LNCaP clone FGC (cell line): ENCODE measurements at regions not wholly inside any gene's neighbourhood (a gene's known extent, or its start where the extent isn't known, plus 50 kb on each side); places are given as distances from the start of the nearest gene placed in this dataset.
A peak's percentile ranks its signal among the peaks of the same experiment; 100 is the strongest.

Experiments
- DNase-seq: peaks from one replicate; pipeline ENCODE4 v3.0.0-alpha.2; 2011; ENCODE audit warnings: low read depth
- H3K4me3 ChIP-seq: 2 replicates; pipeline ENCODE4 v1.5.1; 2011; ENCODE audit warnings: mild to moderate bottlenecking, low read depth, low read length, control low read depth
- TF ChIP-seq, protein P1 (sequence below): IDR thresholded peaks from 2 replicates; pipeline ENCODE4 v1.5.1; 2012; ENCODE audit warnings: mild to moderate bottlenecking; ENCODE audit not compliant: control insufficient read depth, insufficient read depth; ENCODE audit errors: extremely low read depth

DNA sequence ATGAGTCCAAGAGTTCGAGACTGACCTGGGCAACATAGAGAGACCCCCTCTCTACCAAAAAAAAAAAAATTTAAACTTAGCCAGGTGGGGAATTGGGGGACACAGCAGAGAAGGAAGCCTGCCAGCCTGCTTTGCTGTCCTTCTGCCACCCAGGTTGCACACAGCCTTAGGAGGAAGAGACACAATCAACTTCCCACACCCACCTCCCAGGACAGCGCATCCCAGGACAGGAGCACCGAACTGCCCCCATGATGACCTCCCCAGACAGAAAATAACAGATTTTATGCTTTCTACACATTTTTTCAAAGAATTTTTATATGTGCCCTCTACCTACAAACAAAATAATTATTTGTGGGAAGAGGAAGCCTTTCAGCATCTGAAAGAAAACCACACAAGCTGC, 126.0 kb upstream of the ZNF507 start:
- no peak for DNase-seq
- no peak overlapping the region for H3K4me3 ChIP-seq
- TF ChIP-seq, protein P1, sequence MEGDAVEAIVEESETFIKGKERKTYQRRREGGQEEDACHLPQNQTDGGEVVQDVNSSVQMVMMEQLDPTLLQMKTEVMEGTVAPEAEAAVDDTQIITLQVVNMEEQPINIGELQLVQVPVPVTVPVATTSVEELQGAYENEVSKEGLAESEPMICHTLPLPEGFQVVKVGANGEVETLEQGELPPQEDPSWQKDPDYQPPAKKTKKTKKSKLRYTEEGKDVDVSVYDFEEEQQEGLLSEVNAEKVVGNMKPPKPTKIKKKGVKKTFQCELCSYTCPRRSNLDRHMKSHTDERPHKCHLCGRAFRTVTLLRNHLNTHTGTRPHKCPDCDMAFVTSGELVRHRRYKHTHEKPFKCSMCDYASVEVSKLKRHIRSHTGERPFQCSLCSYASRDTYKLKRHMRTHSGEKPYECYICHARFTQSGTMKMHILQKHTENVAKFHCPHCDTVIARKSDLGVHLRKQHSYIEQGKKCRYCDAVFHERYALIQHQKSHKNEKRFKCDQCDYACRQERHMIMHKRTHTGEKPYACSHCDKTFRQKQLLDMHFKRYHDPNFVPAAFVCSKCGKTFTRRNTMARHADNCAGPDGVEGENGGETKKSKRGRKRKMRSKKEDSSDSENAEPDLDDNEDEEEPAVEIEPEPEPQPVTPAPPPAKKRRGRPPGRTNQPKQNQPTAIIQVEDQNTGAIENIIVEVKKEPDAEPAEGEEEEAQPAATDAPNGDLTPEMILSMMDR = no peak

DNA sequence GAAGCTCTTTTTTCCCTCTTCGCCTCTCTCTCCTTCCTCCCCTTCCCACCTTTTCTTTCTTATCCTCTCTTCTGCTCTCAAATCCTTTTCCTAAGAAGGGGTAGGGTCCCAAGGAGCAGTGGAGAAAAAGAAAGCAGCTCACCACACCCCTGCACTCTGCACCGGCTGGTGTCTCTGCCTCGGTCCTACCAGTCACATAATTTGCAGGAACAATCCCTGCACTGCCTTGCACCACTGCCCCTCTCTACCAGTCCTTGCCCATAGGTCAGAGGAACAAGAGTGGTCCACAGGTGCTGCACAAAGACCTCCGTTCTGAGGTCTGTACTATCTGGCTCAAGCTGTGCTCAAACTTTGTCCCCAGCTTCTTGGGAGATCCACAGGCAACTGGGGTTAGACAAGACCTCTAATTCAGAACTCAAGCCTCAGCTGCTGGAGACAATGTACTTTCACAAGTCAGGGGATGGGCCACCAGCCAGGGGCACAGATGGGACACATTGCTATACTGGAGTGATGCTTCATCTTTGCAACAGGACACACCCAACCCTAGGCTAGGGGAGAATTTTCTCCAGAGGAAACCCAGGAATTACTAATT, 125.4 kb upstream of the ZNF507 start:
- TF ChIP-seq, protein P1 = no peak
- no peak overlapping the region for H3K4me3 ChIP-seq
- DNase-seq = no peak

DNA sequence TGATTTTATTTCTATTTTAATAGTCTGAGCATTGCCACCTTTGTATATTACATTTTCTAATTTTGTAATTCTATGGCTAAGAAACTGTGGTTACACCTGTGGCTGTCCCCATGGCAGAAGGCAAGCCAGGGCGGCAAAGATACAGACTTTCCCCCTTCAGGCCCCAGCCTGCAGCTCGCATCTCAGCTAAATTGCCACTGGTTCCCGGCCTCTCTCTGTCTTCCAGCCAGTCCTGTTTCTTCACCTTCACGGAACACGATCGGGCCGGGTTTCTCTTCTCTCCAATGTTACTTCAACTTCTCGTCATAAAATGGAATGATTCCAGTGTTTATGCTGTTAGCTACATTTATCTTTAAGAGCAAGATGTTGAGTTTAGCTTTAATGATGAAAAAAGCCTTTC, 124.5 kb upstream of the ZNF507 start:
- no peak for DNase-seq
- no peak overlapping the region for H3K4me3 ChIP-seq
- TF ChIP-seq, protein P1 = no peak

DNA sequence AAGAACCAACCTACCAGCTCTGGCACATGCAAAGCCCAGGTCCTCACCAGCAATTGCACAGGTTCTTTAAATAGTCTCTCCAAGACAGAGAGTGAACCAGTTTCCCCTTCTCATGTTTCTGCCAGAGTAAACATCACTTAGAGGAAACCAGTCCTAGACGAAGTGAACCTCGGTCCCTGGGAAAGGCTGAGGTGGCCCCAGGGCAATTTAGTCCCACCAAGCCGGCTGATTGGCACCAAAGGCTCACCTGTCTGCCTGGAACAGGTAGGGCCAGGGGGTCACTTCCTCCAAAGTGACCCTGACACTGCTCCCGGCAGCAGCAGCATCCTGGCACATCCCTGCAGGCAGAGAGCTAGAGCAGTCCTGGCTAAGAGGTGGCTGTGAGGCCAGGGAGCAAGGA, 122.9 kb upstream of the ZNF507 start:
- TF ChIP-seq, protein P1 = no peak
- H3K4me3 ChIP-seq = no peak overlapping the region
- peak; percentile 7 for DNase-seq

DNA sequence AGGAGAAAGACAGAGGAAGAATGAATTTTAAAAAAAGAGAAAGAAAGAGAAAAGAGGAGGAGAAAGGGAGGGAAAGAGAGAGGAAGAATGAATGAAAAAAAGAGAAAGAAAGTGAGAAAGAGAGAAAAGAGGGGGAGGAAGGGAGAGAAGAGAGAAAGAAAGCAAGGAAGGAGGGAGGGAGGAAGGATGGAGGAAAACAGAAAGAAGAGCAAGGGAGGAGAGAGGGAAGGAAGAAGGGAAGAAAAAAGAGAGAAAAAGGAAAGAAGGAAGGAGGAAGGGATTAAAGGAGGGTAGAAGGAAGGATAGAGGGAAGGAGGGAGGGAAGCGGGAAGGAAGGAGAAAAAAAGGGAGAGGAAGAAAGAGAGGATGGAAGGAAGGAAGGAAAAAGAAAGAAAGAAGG, 122.3 kb upstream of the ZNF507 start:
- TF ChIP-seq, protein P1 = no peak
- no peak for DNase-seq
- no peak overlapping the region for H3K4me3 ChIP-seq

DNA sequence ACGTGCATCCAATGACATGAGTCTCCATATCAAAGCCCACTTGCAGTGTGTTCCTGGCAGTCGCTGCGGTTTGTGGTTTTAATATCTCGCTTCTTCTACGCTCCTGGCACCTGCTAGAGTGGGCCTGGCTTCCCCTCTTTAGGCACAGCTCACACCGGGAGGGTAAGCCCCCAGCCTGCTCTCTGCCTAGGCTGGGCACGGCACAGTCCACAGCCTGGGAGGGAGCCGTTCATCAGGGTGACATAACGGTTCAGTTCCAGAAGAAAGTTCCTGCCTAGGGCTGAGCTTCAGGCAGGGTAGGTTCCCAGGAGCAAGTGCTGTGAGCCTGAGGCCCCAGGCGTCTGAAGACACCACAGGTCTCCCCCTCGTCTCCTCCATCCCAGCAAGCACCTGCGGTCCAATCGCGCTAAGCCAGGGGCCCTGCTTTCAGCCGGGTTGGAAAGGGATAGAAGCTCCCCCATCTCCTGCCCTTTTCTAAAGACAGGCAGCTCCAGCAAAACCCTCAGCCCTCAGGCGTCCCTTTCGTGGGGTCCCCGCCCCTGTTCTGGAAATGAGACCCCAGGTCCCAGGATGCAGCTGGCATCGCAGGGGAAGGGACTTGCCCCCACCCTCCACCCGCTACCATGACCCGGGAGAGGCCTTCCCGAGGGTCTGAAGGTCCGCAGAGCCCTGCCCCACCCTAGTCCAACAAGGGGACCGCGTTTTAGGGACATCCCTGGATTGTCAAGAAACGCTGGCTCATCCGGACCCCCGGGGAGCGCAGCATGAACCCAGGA, 121.6 kb upstream of the ZNF507 start:
- no peak overlapping the region for H3K4me3 ChIP-seq
- no peak for DNase-seq
- TF ChIP-seq, protein P1 = no peak
